ENCODE measurements at regions not wholly inside any gene's neighbourhood (a gene's known extent, or its start where the extent isn't known, plus 50 kb on each side); places are given as distances from the start of the nearest gene placed in this dataset.

DNA sequence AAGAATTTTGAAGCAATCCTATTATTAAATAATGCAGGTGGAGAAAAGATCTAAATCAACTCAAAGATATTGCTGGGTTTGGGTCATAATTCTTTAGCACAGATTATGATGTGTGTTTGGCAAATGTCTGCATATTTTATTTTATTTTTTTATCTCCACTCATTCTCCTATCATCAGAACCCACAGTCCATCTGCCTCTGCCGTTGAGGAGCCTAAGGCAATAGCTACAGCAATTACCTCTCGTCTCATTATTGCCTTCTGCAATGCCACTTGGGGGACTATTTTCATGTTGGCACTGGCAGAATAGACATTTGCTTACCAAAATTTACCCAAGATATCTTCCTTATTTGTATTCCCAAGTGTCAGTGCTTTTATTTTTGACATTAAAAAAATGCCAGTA is 815.9 kb upstream of the CNTNAP5 start:
- DNase-seq, result no peak

GRCh38 chr2:123211181-123211580 is 813.9 kb upstream of the CNTNAP5 start:
- no peak for DNase-seq

DNA sequence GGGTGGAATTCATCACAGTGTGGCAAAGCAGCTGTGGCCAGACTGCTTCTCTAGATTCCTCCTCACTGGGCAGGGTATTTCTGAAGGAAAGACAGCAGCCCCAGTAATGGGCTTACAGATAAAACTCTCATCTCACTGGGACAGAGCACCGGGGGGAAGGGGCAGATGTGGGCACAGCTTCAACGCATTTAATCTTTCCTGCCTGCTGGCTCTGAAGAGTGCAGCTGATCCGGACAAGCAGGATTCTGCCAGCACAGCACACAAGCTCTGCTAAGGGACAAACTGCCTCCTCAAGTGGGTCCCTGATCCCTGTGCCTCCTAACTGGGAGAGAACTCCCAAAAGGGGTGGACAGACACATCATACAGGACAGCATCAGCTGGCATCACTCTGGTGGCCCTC is 779.9 kb upstream of the CNTNAP5 start:
- DNase-seq, result no peak

GRCh38 chr2:123258877-123259539 is 766.1 kb upstream of the CNTNAP5 start:
- no peak for DNase-seq

GRCh38 chr2:123262856-123263255 is 762.2 kb upstream of the CNTNAP5 start:
- no peak for DNase-seq

DNA sequence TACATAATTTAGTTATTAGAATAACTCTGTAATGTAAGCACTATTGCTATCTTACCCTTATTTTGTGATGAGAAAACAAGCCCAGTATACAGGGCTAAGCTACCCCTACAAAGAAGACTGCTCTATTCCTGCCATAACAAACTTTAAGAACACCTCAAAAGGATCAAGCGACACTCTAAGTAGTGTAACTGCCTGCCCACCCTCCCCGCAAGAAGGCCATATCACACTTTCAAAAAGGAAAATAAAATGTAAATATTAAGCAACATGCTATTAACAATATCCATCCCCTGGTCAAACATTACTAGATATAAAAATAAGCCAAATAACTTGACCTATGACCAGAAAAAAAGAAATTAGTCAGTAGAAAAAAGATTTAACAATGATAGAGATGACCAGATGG is 741.7 kb upstream of the CNTNAP5 start:
- DNase-seq, result no peak

DNA sequence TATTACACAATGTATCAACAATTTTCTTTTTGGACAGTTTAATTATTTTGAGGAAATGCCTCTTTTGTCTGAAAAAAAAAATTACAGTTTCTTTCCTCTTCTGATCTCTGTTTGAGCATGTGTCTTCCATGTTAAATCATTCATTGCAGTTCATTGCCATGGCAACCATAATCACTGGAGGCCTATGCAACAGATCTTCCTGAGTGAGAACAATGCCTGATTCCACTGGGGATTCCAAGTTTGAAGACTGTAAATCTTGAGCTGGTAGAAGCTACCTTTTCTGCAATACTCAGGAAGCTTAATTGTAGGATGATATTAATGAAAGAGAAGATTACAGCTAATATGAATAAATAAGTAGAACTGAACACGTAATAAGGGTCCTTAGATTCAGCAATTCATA is 721.4 kb upstream of the CNTNAP5 start:
- no peak for DNase-seq
